Naive thymus-derived CD4-positive, alpha-beta T cell (primary cell): ENCODE measurements at regions not wholly inside any gene's neighbourhood (a gene's known extent, or its start where the extent isn't known, plus 50 kb on each side); places are given as distances from the start of the nearest gene placed in this dataset.
A peak's percentile ranks its signal among the peaks of the same experiment; 100 is the strongest.

Experiments used
- ATAC-seq: fragments of 150-1000 bp; cut with Tn5 transposase; 2 replicates; pipeline ENCODE4 v1.10.0; 2021; ENCODE audit warnings: mild to moderate bottlenecking, moderate library complexity
- CTCF ChIA-PET: fragments of 350-600 bp; sonication (Branson Sonifier 250); formaldehyde crosslinking; loops from one replicate; lab custom pipeline; 2021; ENCODE audit warnings: antibody characterized with exemption; lab: Charles Lee
- POLR2A ChIA-PET: fragments of 350-600 bp; sonication (Branson Sonifier 250); formaldehyde crosslinking; loops from one replicate; lab custom pipeline; 2021; ENCODE audit warnings: antibody characterized with exemption, inconsistent platforms; lab: Charles Lee
- DNase-seq, 9 donors: peaks; one replicate each; pipeline versions ENCODE4 v3.0.0 to v3.0.0-alpha.2; 2020 to 2022; ENCODE audit warnings: mixed read lengths in 1 of 9
- H3K27ac ChIP-seq: one replicate; pipeline ENCODE4 v1.7.0; 2013; ENCODE audit warnings: mild to moderate bottlenecking, low read depth, low read length, moderate library complexity
- H3K27me3 ChIP-seq, 2 donors: one replicate each; pipeline ENCODE4 v1.7.0; 2013; ENCODE audit warnings: low read length in 2 of 2, mild to moderate bottlenecking in 2 of 2, moderate library complexity in 2 of 2; ENCODE audit not compliant: control insufficient read depth in 2 of 2, insufficient read depth in 2 of 2
- H3K36me3 ChIP-seq, 3 experiments: 1 replicate in 2 of 3; 2 replicates in 1 of 3; pipeline ENCODE4 v1.7.0; 2013; ENCODE audit warnings: low read length in 3 of 3, mild to moderate bottlenecking in 3 of 3, moderate library complexity in 1 of 3; ENCODE audit not compliant: insufficient read depth in 3 of 3, control insufficient read depth in 2 of 3
- H3K4me1 ChIP-seq, 2 donors: one replicate each; pipeline ENCODE4 v1.7.0; 2013; ENCODE audit warnings: low read length in 2 of 2, mild to moderate bottlenecking in 2 of 2, moderate library complexity in 1 of 2; ENCODE audit not compliant: control insufficient read depth in 2 of 2, insufficient read depth in 2 of 2
- H3K4me3 ChIP-seq: 2 replicates; pipeline ENCODE4 v1.7.0; 2013; ENCODE audit warnings: mild to moderate bottlenecking, low read length
- H3K9me3 ChIP-seq, 3 experiments: 1 replicate in 2 of 3; 2 replicates in 1 of 3; pipeline ENCODE4 v1.7.0; 2013; ENCODE audit warnings: low read length in 3 of 3; ENCODE audit not compliant: control insufficient read depth in 2 of 3
- H3K27ac Mint-ChIP-seq, 9 donors: one replicate each; pipeline ENCODE4 v1.8.0; 2020 to 2022; ENCODE audit warnings: mixed read lengths in 9 of 9, mild to moderate bottlenecking in 8 of 9, moderate library complexity in 5 of 9, inconsistent platforms in 2 of 9
- H3K27me3 Mint-ChIP-seq, 5 donors: one replicate each; pipeline ENCODE4 v1.8.0; 2021 to 2022; ENCODE audit warnings: mixed read lengths in 5 of 5, mild to moderate bottlenecking in 1 of 5
- H3K36me3 Mint-ChIP-seq, 5 donors: one replicate each; pipeline ENCODE4 v1.8.0; 2020 to 2022; ENCODE audit warnings: mixed read lengths in 5 of 5, mild to moderate bottlenecking in 3 of 5, inconsistent platforms in 1 of 5
- H3K4me1 Mint-ChIP-seq, 7 donors: one replicate each; pipeline ENCODE4 v1.8.0; 2020 to 2022; ENCODE audit warnings: mixed read lengths in 7 of 7, mild to moderate bottlenecking in 3 of 7, inconsistent platforms in 1 of 7
- H3K4me3 Mint-ChIP-seq, 10 donors: one replicate each; pipeline ENCODE4 v1.8.0; 2020 to 2022; ENCODE audit warnings: mild to moderate bottlenecking in 10 of 10, mixed read lengths in 10 of 10, moderate library complexity in 6 of 10, inconsistent platforms in 2 of 10
- H3K9me3 Mint-ChIP-seq, 11 donors: one replicate each; pipeline ENCODE4 v1.8.0; 2020 to 2022; ENCODE audit warnings: mixed read lengths in 11 of 11, mild to moderate bottlenecking in 4 of 11, inconsistent platforms in 1 of 11, moderate library complexity in 1 of 11
- intact Hi-C, 2 donors: fragments of 100-400 bp; cut with micrococcal nuclease; formaldehyde crosslinking; loops; one replicate each; pipeline ENCODE4 v1.15.1; 2023

DNA sequence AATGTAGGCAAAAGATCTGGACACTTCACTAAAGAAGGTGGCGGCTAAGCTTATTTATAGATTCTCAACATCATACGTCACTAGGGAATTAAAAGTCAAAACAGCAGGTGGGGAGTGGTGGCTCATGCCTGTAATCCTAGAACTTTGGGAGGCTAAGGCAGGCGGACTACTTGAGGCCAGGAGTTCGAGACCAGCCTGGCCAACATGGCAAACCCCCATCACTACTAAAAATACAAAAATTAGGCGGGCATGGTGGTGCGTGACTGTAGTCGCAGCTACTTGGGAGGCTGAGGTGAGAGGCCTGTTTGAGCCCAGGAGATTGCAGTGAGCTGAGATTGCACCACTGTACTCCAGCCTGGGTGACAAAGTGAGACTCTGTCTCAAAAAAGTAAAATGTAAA is 74.6 kb downstream of the GPX5 start:
- H3K36me3 Mint-ChIP-seq, result no peaks in the 10 kb centered on the region
- Histone ChIP-seq H3K9me3 (no peaks in the 10 kb centered on the region), H3K27me3 (peaks cover 0 to 10% of the 10 kb centered on the region in 2 donors), H3K4me3 (no peak overlapping the region), H3K4me1 (peaks cover 0 to 5% of the 10 kb centered on the region in 2 donors), H3K27ac (no peak overlapping the region), H3K36me3 (no peaks in the 10 kb centered on the region)
- DNase-seq (no peak), ATAC-seq (no peak)
- no peak overlapping the region for H3K4me3 Mint-ChIP-seq
- ChIA-PET CTCF (no interaction called here), POLR2A (no interaction called here)
- H3K9me3 Mint-ChIP-seq, result peaks cover 0 to 28% (median 4%) of the 10 kb centered on the region in 11 donors
- H3K27ac Mint-ChIP-seq, result no peak overlapping the region
- intact Hi-C loops, result no loop called here
- peaks cover 51 to 68% (median 56%) of the 10 kb centered on the region in 5 donors for H3K27me3 Mint-ChIP-seq
- H3K4me1 Mint-ChIP-seq, result peaks cover 0 to 6% (median 0%) of the 10 kb centered on the region in 7 donors

- CTCF ChIA-PET, result no interaction called here
- ATAC-seq (no peak), DNase-seq (no peak)
- H3K36me3 Mint-ChIP-seq, result no peaks in the 10 kb centered on the region
- no peak overlapping the region for H3K4me3 ChIP-seq
- POLR2A ChIA-PET, result interaction anchor here (0.6 kb wide), 1 partner anchor 1995 kb away, joined by 8 read pairs; no protein-coding TSS in a partner anchor
- intact Hi-C loops, result no loop called here
- peaks cover 3 to 8% of the 10 kb centered on the region in 2 donors for H3K27me3 ChIP-seq
- no peaks in the 10 kb centered on the region for H3K9me3 ChIP-seq
- no peak overlapping the region for H3K27ac Mint-ChIP-seq
- no peak overlapping the region for H3K4me3 Mint-ChIP-seq
- H3K27me3 Mint-ChIP-seq, result peaks cover 53 to 61% (median 58%) of the 10 kb centered on the region in 5 donors
- peaks cover 0 to 16% (median 9%) of the 10 kb centered on the region in 7 donors for H3K4me1 Mint-ChIP-seq
- no peak overlapping the region for H3K27ac ChIP-seq
- peaks cover 0 to 17% (median 3%) of the 10 kb centered on the region in 11 donors for H3K9me3 Mint-ChIP-seq
- no peaks in the 10 kb centered on the region for H3K36me3 ChIP-seq
- H3K4me1 ChIP-seq, result peaks cover 0 to 6% of the 10 kb centered on the region in 2 donors
Measured at GRCh38 chr6:28603891-28604290, 78.2 kb downstream of the GPX5 start.

DNA sequence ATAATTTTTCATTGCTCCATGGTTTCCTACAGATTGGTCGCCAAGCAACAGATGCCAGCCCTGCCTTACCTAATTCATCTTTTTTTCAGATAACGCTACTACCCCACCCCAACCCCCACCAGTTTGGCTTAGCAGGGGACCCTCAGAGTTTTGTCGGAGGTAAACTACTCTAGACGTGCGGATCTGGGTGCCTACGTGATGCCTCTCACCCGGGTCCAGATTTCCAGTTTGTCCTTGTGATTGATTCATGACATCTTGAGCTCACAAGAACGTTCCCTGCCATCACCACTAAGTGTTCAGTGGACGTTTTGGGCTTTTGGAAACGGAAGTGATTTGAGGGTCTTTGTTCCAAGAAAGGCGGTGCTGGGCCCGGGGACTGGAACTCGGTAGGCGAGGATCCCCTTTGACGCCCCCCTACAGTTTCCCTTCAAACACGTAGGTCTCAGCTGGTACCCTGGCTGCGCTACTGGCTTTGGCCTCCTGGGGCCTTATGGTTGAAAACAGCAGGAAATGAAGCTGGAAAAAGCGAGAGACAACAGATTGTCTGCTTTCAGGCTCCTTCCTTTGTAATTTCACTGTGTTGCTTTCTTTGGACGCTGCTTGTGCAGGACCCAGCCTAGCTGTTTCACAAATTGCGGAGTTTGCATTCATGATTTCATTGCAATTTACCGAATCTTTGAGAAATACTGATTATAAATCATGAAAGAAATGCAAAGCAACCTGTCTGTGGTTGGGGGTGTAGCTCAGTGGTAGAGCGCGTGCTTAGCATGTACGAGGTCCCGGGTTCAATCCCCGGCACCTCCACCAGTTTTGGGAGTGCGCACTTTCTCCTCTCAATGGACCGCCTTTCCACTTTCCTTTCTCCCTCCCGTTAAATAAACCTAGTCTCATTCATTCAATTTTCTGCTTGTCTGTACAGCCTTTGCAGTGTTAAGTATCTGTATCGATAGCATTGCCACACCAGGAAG is 81.0 kb downstream of the GPX5 start:
- H3K27me3 ChIP-seq, result peaks cover 3 to 8% of the 10 kb centered on the region in 2 donors
- Mint-ChIP-seq H3K4me3 (peak overlapping the region; percentile 5 to 76 (median 66)), H3K27ac (peak overlapping the region in 5 of 9 donors; percentile 31 to 91 (median 51)), H3K27me3 (peaks cover 50 to 69% (median 66%) of the 10 kb centered on the region in 5 donors), H3K9me3 (peaks cover 0 to 5% (median 0%) of the 10 kb centered on the region in 11 donors), H3K36me3 (no peaks in the 10 kb centered on the region), H3K4me1 (peaks cover 0 to 16% (median 9%) of the 10 kb centered on the region in 7 donors)
- no peaks in the 10 kb centered on the region for H3K36me3 ChIP-seq
- peak overlapping the region; percentile 15 for H3K4me3 ChIP-seq
- intact Hi-C loops, result no loop called here
- no peak for ATAC-seq
- H3K4me1 ChIP-seq, result peaks cover 0 to 6% of the 10 kb centered on the region in 2 donors
- ChIA-PET POLR2A (no interaction called here), CTCF (interaction anchor here (0.5 kb wide), 1 partner anchor 57 kb away, joined by 5 read pairs; no protein-coding TSS in a partner anchor)
- no peaks in the 10 kb centered on the region for H3K9me3 ChIP-seq
- no peak overlapping the region for H3K27ac ChIP-seq
- DNase-seq, result peak in 8 of 9 donors; percentile 35 to 57 (median 46)

GRCh38 chr6:28607990-28608389 is 82.3 kb downstream of the GPX5 start:
- ChIA-PET CTCF (no interaction called here), POLR2A (no interaction called here)
- H3K36me3 ChIP-seq, result no peaks in the 10 kb centered on the region
- no peaks in the 10 kb centered on the region for H3K36me3 Mint-ChIP-seq
- peaks cover 0 to 5% (median 0%) of the 10 kb centered on the region in 11 donors for H3K9me3 Mint-ChIP-seq
- no peak overlapping the region for H3K4me3 Mint-ChIP-seq
- intact Hi-C loops, result no loop called here
- peaks cover 0 to 6% of the 10 kb centered on the region in 2 donors for H3K4me1 ChIP-seq
- no peak overlapping the region for H3K27ac ChIP-seq
- H3K4me3 ChIP-seq, result no peak overlapping the region
- H3K4me1 Mint-ChIP-seq, result peaks cover 0 to 16% (median 9%) of the 10 kb centered on the region in 7 donors
- H3K27me3 Mint-ChIP-seq, result peaks cover 49 to 69% (median 61%) of the 10 kb centered on the region in 5 donors
- peaks cover 3 to 8% of the 10 kb centered on the region in 2 donors for H3K27me3 ChIP-seq
- no peak overlapping the region for H3K27ac Mint-ChIP-seq
- no peaks in the 10 kb centered on the region for H3K9me3 ChIP-seq
- ATAC-seq (no peak), DNase-seq (no peak)

- Histone ChIP-seq H3K36me3 (no peaks in the 10 kb centered on the region), H3K4me1 (peaks cover 0 to 6% of the 10 kb centered on the region in 2 donors), H3K4me3 (no peak overlapping the region), H3K27me3 (peaks cover 3 to 5% of the 10 kb centered on the region in 2 donors), H3K27ac (no peak overlapping the region), H3K9me3 (no peaks in the 10 kb centered on the region)
- intact Hi-C loops, result no loop called here
- no peak for DNase-seq
- Mint-ChIP-seq H3K9me3 (peaks cover 0 to 5% (median 0%) of the 10 kb centered on the region in 11 donors), H3K27me3 (peaks cover 62 to 75% (median 65%) of the 10 kb centered on the region in 5 donors), H3K36me3 (no peaks in the 10 kb centered on the region), H3K4me3 (no peak overlapping the region), H3K27ac (no peak overlapping the region), H3K4me1 (peaks cover 0 to 16% (median 9%) of the 10 kb centered on the region in 7 donors)
- no peak for ATAC-seq
- POLR2A ChIA-PET, result no interaction called here
- CTCF ChIA-PET, result no interaction called here
Measured at GRCh38 chr6:28609672-28610071, 84.0 kb downstream of the GPX5 start.

- ATAC-seq, result no peak
- no peak for DNase-seq
- Mint-ChIP-seq H3K27me3 (peaks cover 55 to 82% (median 68%) of the 10 kb centered on the region in 5 donors), H3K4me3 (no peak overlapping the region), H3K27ac (no peak overlapping the region), H3K9me3 (peaks cover 0 to 5% (median 4%) of the 10 kb centered on the region in 11 donors), H3K36me3 (peaks cover 0 to 7% (median 0%) of the 10 kb centered on the region in 5 donors), H3K4me1 (peaks cover 0 to 5% (median 0%) of the 10 kb centered on the region in 7 donors)
- Histone ChIP-seq H3K36me3 (no peaks in the 10 kb centered on the region), H3K4me3 (no peak overlapping the region), H3K4me1 (no peaks in the 10 kb centered on the region), H3K27me3 (no peaks in the 10 kb centered on the region), H3K27ac (no peak overlapping the region), H3K9me3 (no peaks in the 10 kb centered on the region)
- ChIA-PET POLR2A (no interaction called here), CTCF (no interaction called here)
- intact Hi-C loops, result no loop called here
Measured at GRCh38 chr6:28615616-28615954, 89.9 kb downstream of the GPX5 start.
